H1 (cell line): ENCODE measurements at regions not wholly inside any gene's neighbourhood (a gene's known extent, or its start where the extent isn't known, plus 50 kb on each side); places are given as distances from the start of the nearest gene placed in this dataset.

Experiments
- CEBPB ChIP-seq: IDR thresholded peaks from 2 replicates; pipeline ENCODE4 v1.6.1; 2012; ENCODE audit warnings: low read depth, low read length
- CHD2 ChIP-seq: IDR thresholded peaks from 2 replicates; pipeline ENCODE4 v1.6.1; 2012; ENCODE audit warnings: low read length, improper control_type of control experiment
- EGR1 ChIP-seq: IDR thresholded peaks from 2 replicates; pipeline ENCODE4 v1.6.1; 2011; ENCODE audit warnings: low read depth, low read length, borderline replicate concordance
- KDM5A ChIP-seq: fragments of 200-600 bp; IDR thresholded peaks from 2 replicates; pipeline ENCODE4 v1.7.1; 2012; ENCODE audit warnings: mild to moderate bottlenecking, low read length, inconsistent platforms, mixed read lengths
- MAFK ChIP-seq: IDR thresholded peaks from 2 replicates; pipeline ENCODE4 v1.6.1; 2012; ENCODE audit warnings: low read depth, mild to moderate bottlenecking, improper control_type of control experiment, low read length
- NANOG ChIP-seq: IDR thresholded peaks from 2 replicates; pipeline ENCODE4 v1.6.1; 2011; ENCODE audit warnings: low read length, low read depth, mild to moderate bottlenecking, inconsistent platforms; ENCODE audit not compliant: insufficient read depth, poor library complexity, severe bottlenecking
- POLR2AphosphoS5 ChIP-seq: IDR thresholded peaks from 2 replicates; pipeline ENCODE4 v1.6.1; 2011; ENCODE audit warnings: low read depth, low read length
- RBBP5 ChIP-seq: IDR thresholded peaks from 2 replicates; pipeline ENCODE4 v1.7.1; 2012; ENCODE audit warnings: low read depth, mild to moderate bottlenecking, inconsistent platforms, low read length, moderate library complexity, borderline replicate concordance
- RFX5 ChIP-seq: IDR thresholded peaks from 2 replicates; pipeline ENCODE4 v1.6.1; 2011; ENCODE audit warnings: low read depth, low read length, improper control_type of control experiment, borderline replicate concordance
- TF ChIP-seq, protein P1 (sequence below): fragments of 300-600 bp; sonication (generic); IDR thresholded peaks from 2 replicates; pipeline ENCODE4 v1.7.1; 2012; ENCODE audit warnings: low read length, moderate library complexity, mild to moderate bottlenecking, inconsistent platforms; ENCODE audit not compliant: insufficient replicate concordance
- TF ChIP-seq, protein P2 (sequence below): IDR thresholded peaks from 2 replicates; pipeline ENCODE4 v1.6.1; 2011; ENCODE audit warnings: low read depth, mild to moderate bottlenecking, low read length; ENCODE audit not compliant: insufficient read depth

DNA sequence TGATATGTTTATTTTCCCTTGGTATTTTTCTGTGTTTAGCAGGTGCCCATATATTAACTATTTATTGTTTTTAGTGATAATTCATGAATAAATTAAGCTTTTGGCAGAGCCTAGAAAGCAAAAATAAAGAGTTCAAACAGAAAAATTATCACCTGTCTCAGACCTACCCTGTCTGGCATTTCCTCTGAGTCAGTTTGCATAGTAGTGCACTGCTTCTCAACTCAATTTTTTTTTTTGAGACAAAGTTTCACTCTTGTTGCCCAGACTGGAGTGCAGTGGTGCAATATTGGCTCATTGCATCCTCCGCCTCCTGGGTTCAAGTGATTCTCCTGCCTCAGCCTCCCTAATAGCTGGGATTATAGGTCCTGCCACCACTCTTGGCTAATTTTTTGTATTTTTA lies 793.9 kb downstream of the SUCLG1 start (continued):
- TF ChIP-seq, protein P1, sequence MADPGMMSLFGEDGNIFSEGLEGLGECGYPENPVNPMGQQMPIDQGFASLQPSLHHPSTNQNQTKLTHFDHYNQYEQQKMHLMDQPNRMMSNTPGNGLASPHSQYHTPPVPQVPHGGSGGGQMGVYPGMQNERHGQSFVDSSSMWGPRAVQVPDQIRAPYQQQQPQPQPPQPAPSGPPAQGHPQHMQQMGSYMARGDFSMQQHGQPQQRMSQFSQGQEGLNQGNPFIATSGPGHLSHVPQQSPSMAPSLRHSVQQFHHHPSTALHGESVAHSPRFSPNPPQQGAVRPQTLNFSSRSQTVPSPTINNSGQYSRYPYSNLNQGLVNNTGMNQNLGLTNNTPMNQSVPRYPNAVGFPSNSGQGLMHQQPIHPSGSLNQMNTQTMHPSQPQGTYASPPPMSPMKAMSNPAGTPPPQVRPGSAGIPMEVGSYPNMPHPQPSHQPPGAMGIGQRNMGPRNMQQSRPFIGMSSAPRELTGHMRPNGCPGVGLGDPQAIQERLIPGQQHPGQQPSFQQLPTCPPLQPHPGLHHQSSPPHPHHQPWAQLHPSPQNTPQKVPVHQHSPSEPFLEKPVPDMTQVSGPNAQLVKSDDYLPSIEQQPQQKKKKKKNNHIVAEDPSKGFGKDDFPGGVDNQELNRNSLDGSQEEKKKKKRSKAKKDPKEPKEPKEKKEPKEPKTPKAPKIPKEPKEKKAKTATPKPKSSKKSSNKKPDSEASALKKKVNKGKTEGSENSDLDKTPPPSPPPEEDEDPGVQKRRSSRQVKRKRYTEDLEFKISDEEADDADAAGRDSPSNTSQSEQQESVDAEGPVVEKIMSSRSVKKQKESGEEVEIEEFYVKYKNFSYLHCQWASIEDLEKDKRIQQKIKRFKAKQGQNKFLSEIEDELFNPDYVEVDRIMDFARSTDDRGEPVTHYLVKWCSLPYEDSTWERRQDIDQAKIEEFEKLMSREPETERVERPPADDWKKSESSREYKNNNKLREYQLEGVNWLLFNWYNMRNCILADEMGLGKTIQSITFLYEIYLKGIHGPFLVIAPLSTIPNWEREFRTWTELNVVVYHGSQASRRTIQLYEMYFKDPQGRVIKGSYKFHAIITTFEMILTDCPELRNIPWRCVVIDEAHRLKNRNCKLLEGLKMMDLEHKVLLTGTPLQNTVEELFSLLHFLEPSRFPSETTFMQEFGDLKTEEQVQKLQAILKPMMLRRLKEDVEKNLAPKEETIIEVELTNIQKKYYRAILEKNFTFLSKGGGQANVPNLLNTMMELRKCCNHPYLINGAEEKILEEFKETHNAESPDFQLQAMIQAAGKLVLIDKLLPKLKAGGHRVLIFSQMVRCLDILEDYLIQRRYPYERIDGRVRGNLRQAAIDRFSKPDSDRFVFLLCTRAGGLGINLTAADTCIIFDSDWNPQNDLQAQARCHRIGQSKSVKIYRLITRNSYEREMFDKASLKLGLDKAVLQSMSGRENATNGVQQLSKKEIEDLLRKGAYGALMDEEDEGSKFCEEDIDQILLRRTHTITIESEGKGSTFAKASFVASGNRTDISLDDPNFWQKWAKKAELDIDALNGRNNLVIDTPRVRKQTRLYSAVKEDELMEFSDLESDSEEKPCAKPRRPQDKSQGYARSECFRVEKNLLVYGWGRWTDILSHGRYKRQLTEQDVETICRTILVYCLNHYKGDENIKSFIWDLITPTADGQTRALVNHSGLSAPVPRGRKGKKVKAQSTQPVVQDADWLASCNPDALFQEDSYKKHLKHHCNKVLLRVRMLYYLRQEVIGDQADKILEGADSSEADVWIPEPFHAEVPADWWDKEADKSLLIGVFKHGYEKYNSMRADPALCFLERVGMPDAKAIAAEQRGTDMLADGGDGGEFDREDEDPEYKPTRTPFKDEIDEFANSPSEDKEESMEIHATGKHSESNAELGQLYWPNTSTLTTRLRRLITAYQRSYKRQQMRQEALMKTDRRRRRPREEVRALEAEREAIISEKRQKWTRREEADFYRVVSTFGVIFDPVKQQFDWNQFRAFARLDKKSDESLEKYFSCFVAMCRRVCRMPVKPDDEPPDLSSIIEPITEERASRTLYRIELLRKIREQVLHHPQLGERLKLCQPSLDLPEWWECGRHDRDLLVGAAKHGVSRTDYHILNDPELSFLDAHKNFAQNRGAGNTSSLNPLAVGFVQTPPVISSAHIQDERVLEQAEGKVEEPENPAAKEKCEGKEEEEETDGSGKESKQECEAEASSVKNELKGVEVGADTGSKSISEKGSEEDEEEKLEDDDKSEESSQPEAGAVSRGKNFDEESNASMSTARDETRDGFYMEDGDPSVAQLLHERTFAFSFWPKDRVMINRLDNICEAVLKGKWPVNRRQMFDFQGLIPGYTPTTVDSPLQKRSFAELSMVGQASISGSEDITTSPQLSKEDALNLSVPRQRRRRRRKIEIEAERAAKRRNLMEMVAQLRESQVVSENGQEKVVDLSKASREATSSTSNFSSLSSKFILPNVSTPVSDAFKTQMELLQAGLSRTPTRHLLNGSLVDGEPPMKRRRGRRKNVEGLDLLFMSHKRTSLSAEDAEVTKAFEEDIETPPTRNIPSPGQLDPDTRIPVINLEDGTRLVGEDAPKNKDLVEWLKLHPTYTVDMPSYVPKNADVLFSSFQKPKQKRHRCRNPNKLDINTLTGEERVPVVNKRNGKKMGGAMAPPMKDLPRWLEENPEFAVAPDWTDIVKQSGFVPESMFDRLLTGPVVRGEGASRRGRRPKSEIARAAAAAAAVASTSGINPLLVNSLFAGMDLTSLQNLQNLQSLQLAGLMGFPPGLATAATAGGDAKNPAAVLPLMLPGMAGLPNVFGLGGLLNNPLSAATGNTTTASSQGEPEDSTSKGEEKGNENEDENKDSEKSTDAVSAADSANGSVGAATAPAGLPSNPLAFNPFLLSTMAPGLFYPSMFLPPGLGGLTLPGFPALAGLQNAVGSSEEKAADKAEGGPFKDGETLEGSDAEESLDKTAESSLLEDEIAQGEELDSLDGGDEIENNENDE, result no peak
- TF ChIP-seq EGR1 (no peak), POLR2AphosphoS5 (no peak), NANOG (no peak), KDM5A (no peak), CHD2 (no peak), MAFK (no peak), RFX5 (no peak), RBBP5 (no peak), CEBPB (no peak)
- TF ChIP-seq, protein P2, sequence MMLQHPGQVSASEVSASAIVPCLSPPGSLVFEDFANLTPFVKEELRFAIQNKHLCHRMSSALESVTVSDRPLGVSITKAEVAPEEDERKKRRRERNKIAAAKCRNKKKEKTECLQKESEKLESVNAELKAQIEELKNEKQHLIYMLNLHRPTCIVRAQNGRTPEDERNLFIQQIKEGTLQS, result no peak
